ENCODE measurements at regions not wholly inside any gene's neighbourhood (a gene's known extent, or its start where the extent isn't known, plus 50 kb on each side); places are given as distances from the start of the nearest gene placed in this dataset.

DNA sequence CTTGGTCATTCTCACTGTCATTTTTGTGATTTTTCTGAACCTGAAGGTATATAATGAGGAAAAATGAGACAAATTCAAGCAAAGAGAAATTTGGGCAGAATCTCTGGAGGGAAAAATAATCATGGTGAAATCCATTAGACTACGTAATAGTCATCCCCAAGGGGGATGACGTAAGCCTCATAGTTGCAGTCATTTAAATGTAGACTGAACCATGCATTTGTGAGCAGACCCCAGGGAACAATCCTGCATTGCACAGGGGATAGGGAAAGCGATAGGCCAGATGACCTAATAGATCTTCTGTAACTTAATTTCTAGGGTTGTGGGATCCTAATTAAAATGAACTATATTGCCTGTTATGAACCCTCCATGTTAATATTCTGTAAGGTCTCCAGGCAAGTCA is 167.4 kb upstream of the C1orf21 start:
- DNase-seq (ENCODE audit: low spot score): no peak

DNA sequence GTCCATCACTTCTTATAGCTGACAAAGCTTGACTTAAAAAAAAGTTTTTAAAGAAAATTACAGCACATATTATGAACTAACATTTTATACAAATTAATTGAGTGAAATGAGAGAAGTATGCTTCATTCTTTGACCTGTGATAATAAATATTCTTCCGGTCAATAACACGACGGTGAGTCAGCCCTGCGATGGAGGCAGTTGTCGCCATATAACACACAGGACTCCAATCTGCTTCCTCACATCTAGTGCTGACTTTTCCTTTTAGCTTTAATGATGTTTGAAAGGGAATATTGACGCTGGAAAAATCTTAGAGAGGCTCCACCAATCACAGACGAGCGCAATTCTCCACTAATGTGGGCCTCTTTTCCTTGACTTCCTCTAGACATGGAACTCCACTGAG is 166.9 kb upstream of the C1orf21 start:
- DNase-seq (ENCODE audit: low spot score): no peak

DNA sequence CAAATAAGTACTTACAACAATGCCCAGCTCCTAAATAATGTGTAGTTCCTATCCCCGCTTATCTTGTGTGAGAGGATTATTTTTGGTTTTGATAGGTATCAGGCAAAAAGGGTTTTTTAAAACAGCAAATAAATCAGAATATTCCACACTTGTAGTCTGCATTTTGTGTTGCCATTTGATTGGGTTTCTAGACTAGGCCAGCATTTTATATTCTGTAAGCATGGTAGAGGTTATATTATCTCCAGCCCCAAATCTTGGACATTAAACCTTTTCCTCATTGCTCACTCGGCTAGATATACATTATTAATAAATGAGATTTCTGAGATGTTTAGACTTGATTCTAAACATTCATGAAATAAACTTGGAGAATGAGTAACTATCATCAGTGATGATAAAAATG is 165.7 kb upstream of the C1orf21 start:
- no peak for DNase-seq (ENCODE audit: low spot score)

DNA sequence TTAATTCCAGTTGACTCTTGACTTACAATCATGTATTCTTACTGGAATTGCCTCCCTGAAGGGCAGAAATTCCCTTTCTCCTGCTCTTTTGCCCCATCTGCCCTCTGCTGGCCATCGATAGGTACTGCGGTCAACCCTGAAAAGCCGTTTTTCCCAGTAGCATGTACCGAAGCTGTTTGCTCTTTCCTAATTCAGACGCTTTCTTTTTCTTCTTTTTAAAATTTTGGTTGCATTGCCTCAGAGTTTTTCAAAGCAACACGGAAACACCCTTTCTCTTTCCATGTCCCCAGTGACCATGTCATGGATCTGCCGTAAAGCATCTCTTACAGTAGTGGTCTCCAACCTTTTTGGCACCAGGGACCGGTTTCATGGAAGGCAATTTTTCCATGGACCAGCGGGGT is 164.2 kb upstream of the C1orf21 start:
- DNase-seq (ENCODE audit: low spot score): peak; percentile 51

DNA sequence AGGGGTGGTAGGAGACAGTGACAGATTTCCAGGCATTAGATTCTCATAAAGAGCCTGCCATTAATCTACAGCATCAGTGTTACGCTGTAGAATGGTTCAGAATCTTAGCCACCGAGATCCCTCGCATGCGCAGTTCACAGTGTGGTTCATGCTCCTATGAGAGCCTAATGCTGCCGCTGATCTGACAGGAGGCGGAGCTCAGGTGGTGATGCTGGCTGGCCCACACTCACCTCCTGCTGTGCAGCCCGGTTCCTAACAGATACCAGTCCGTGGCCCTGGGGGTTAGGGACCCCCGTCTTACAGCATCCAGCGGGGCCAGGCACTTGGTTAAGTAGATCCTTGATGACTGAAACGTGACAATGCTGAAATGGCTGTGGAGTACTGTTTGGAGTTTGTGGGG is 163.6 kb upstream of the C1orf21 start:
- DNase-seq (ENCODE audit: low spot score): no peak

DNA sequence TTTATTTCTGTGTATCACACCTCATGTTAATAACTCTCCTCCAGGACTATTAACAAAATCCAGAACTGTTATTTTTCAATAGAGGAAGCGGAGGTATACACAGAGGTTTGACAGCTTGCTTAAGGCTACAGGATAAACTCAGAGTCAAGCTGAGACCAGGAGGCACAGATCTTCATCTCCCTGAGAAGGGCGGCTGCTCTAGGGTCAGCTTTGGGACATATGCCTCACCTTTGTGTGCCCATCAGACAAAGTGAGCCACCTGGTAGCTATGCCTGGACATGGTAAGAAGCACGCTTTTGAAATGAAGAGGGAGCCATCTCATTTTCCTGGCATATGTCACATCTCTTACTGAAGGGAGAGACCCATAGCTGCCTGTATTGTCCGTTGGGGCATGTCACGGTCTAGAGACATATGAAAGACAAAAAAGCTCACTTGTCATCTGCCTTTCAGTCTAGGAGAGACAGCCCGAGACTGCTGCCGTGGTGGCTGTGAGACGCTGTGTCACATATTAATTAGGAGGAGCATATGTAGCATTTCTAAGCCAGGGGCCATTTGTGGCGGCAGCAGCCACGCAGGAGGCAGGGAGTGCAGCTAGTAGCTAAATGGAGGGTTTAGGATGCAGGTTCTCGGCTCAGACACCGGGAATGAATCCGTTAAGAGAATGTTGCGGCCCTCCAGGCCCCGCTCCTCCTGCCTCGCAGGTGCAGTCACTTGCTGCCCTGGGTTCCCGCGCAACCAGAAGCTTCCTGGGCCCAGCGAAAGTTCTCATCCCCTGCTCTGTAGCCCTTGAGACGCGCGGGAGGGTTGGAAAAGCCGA is 161.3 kb upstream of the C1orf21 start:
- DNase-seq (ENCODE audit: low spot score): no peak

DNA sequence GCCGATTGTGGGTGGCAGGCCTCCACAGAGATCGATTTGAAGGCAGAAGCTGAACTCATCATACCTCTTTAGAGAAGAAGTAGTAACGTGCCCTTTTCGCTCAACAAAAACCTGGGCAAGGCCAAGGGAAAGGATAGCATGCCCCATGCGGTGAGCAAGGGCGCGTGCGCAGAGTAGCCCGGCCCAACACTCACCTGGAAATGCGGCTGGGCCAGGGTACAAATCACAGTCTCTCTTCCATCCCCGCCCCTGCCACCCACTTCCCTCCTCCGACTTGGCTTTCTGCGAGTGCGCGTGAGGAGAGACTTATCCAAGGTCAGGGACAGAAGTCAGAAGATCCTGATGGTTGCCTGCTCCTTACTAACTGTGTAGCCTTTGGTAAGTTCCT is 160.7 kb upstream of the C1orf21 start:
- DNase-seq (ENCODE audit: low spot score): no peak

DNA sequence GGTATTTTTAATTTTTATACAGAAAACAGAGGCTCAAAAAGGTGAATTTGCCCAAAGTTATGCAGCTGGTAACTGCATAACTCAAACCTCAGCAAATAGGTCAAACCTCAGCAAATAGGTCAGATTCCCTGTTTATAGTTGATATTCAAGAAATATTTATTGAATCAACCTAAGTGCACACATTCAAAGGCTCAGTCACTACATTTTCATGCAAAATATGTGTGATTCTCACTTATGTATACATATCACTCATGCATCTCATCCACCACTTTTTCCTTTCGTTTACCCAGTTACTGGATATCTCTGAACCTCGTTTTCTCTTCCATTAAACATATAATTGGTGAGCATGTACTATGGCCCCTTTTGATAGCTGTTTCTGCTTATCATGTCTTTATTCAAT is 158.3 kb upstream of the C1orf21 start:
- DNase-seq (ENCODE audit: low spot score): no peak

DNA sequence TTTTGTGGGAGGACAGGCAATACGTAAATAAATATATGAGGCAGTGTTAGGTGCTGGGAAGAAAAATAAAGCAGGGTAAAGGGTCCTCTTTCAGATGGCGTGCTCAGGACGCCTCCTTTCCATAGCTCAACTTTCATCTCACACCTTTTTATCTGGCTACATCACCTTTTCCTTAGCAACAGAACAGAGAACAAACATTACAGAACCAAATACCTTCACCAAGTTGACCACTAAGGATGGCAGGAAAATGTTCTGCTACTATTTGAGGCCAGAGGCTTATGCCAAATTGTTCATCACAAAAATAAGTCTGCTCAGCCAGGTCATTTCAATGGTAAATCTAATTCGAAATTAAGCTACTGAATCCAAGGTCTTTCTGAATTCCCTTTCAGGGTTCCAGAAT is 149.2 kb upstream of the C1orf21 start:
- no peak for DNase-seq (ENCODE audit: low spot score)

DNA sequence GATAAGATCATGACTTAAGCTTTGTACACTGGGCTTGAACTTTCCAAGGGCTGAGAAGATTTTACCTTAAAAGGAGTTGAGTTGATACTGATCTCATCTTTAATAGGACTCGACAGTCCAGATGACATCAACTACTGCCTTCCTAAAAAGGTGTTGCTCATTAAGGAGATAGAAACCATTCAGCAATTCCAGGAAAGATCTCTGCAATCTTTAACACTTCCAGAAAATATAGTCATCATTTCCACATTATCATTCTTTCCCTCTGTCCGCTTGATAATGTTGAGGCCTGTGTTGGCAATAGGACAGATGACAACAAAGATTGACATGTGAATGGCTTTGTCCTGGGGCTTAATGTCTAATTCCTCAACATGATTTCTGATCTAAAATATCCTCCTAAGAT is 145.4 kb upstream of the C1orf21 start:
- no peak for DNase-seq (ENCODE audit: low spot score)

DNA sequence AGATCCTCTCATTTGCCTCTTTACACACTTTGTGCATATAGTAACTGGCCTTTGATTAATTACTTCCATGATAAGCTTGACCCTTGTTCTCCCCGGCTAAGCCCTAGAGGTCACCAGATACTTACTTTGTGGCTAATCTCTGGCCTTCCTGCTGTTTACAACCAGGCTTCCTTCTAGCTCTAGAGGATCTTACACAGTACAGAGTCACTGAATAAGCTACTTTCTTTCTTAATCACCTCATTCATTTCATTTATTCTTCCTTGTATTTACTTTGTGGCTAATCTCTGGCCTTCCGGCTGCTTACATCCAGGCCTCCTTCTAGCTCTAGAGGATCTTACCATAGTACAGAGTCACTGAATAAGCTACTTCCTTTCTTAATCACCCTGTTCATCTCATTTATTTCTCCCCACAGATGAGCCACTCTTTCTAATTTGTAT is 144.3 kb upstream of the C1orf21 start:
- DNase-seq (ENCODE audit: low spot score): no peak

DNA sequence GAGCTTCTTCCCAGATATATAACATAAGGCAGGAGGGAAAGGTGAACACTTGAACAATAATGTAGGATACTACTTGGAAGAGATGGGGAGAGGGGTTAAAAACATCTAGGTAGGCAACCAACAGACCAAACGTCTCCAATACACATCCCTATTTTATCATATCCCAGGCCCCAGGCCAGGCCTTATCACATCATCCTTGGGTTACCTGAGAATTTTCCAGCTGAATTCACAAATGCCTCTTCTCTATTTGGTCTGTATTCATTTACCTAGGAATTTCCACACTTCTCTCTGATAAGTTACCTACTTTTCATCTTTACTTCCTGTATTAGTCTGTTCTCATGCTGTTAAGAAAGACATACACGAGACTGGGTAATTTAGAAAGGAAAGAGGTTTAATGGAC is 141.9 kb upstream of the C1orf21 start:
- DNase-seq (ENCODE audit: low spot score): no peak

DNA sequence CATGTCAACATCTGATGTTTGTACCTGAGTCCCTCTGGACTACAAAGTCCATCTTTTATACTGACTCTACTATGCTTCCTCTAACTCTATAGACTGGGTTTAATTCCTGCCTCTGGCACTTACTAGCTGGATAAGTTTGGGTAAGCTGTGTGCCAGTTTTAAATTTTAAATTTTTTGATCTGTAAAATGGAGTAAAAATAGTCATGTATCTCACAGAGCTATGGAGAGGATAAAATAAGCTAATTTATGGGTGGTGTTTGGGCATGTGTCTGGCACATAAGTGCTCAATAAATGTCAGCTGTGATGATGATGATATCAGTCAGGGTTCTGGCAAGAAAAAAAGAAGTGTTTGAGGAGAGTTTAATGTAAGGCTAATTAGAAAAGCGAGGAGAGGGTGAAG is 139.2 kb upstream of the C1orf21 start:
- DNase-seq (ENCODE audit: low spot score): no peak

DNA sequence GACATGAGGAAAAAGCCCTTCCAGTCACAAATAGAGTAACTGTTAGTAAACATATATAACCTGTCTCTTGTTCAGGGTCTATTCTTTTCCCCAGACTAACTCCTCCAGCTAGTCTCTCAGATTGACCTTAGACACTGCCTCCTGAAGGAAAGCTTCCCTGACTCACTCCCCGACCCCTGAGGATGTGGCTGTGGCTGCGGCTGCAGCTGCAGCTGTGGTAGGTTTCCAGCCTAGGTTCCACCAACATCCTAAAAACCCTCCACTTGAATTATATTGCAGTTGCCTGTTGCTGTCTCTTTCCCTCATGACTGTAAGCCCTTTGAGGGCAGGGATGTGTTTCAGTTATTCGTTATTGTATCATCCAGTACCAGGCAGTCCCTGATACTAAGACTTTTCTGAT is 132.9 kb upstream of the C1orf21 start:
- no peak for DNase-seq (ENCODE audit: low spot score)

DNA sequence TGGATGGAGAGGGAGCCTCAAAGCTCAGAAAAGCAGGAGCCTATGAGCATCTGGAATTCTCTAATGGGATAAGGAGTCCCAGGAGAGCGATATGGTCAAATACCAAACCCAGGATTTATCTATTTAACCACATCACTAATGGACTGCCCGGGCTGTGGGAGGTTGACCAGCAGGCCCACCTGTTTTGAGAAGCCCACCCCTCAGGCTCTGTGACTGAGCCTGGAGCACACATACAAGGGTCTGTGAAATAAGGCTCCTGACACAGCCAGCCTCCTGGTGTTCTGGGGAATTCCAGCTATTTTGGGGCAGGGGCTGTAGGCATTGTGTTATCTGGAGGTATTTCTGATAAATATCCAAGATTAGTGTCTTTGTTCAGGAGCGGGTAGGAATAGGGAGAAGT is 132.0 kb upstream of the C1orf21 start:
- DNase-seq (ENCODE audit: low spot score): no peak

DNA sequence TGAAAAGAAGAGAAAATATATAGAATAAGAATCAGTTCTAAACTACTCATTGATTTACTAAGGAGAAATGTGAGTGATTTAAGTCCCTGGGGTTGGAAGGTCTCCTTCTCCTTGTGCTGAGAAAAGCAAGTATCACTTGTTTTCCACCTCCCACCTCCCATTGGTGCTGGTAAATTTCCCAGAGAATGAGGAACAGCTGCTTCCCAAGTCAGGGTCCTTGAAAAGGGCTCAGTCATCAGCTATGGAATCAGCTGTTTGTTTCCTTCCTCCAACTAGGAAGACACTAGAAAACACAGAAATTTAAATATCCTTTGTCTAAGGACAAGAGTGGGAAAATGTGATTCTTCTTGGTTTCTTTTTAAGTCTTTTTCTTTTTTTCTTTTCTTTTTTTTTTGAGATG is 131.3 kb upstream of the C1orf21 start:
- no peak for DNase-seq (ENCODE audit: low spot score)

DNA sequence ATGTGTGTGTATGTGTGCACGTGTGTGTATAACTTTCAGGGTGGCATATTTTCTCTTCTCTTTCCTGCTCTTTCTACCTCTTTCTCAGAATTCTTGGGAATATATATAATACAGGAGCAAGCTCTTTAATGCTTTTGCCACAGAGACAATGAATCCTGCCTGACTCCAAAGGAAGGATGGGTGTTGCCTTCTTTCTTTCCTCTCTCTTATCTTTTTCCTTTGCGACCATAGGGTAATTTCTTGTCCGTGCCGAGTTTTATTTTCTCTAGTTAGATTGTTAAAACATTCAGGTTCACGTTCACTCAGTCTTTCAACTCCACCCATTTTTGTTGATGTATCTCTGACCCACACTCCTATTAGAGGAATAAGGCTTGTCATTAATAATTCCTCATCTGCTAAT is 129.0 kb upstream of the C1orf21 start:
- DNase-seq (ENCODE audit: low spot score): no peak

DNA sequence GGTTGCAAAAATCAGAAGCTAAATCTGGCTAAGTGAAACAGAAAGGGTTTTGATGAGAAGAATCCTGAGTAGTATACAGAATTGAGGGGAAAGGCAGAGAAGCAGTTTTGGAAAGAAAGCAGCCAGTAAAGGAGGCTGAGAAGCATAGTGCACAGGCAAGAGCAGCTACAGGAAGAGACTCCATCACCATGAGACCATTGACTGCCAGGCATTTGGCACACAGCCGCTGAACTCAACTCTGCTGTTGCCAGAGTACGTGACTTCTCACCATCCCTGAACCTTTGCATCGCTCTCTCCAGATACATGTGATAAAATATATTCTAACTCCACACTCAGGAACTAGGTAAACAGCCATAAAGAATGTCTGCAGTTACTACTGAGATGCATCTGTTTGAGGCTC is 128.3 kb upstream of the C1orf21 start:
- no peak for DNase-seq (ENCODE audit: low spot score)

DNA sequence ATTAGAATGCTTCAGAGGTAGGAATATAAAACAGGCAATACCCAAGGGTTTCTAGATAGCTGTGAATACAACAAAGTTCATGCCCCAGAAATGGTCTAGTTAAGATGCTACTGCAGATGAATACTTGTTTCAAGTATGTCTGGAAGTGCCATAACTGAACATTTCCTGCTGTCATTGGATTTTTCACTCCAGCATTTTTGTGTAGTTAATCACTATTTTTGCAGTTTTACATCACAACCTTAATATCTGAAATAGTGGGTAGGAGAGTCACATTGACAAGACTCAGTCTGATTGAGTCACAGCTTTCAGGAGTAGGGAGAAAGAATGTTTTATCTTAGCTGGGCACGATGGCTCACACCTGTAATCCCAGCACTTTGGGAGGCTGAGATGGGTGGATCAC is 126.4 kb upstream of the C1orf21 start:
- no peak for DNase-seq (ENCODE audit: low spot score)

DNA sequence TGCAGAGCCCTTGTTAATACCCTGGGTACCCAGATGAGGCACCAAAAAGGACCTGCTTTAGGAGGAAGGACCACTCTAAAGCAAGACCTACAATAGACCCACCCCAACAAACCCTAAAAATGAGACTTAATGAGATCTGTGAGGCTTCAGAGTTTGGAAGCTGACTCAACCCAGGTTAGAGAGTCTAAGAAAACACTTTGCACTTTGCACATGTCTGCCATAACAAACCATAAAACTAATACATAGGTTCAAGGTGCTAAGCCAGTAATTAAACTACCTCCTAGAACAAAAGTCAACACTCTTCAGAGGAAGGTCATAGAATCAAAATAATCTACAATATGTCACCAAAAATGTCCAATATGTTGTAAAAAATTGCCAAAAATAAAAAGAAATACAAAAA is 124.7 kb upstream of the C1orf21 start:
- DNase-seq (ENCODE audit: low spot score): no peak

DNA sequence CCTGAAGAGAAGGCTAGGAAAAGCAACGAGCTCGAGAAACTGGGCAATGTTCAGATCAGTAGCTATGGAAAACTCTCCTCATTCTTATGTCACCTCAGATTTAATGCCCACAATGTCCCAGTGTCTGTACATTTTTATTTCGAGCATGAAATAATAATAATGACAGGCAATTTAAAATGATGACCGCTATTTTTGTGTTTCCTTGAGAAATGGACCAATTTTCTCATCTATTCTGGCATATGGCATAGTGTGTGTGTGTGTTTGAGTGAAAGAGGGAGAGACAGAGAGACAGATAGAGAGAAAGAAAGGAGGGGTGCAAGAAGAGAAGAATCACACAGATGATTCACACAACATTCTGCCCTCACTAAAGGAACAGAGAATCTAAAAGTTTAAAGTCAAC is 119.1 kb upstream of the C1orf21 start:
- no peak for DNase-seq (ENCODE audit: low spot score)

DNA sequence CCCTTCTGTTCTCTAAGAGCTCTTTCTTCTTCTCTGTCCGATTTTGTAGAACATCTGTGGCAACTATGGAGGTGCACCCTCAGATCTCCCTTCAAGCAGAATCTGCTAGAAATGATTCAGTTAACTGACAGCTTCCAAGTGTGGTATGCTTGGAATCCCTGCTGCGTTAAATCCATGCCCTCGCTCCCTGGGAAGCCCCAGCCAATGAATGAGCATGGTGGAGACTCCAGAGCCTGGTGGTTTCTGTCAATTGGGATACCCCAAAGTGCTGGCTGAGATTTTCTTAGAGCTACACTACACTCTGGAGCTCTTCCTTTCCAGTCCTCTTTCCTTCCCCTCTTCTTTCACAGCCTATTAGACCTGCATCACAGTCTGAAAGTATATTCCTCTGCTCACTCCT is 116.3 kb upstream of the C1orf21 start:
- no peak for DNase-seq (ENCODE audit: low spot score)

DNA sequence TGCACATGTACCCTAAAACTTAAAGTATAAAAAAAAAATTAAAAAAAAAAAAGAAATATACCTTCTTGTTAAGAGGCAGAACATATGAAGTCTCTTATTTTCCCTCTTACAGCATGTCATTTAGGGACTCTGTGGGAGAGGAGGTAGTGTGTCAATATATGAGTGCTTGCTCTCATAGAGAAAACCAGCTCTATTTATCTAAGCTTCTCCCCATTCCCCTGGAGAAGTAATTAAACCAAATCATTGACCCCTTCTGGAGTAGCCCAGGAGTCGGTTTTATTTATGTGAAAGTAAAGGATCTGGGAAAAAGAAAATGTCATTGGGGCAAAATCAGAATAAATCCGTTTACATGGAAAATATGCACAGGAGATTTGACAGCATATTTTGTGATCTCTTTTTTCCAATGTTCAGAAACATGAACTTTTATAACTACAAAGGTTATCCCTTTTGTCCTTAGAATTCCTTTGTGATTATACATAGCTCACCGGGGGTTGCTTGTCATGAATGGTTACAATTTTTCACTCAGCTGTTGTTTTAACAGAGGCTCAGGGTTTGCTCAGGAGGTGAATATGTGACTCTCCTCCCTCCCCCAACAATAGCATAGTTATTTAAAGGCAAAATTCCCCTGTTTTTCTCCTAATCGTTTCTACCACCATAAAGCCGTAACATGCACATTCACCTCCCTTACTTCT is 114.5 kb upstream of the C1orf21 start:
- no peak for DNase-seq (ENCODE audit: low spot score)

DNA sequence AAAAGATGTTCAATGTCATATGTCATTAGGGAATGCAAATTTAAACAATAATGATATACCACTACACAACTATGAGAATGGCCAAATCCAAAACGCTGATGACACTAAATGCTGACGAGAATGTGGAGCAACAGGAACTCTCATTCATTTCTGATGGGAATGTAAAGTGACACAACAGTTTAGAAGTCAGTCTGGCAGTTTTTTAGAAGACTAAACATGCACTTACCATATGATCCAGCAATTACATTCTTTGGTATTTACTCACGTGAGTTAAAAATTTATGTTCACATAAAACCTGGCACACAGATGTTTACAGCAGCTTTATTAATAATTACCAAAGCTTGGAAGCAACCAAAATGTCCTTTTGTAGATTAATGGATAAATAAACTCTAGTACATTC is 110.4 kb upstream of the C1orf21 start:
- no peak for DNase-seq (ENCODE audit: low spot score)
